GM10248 (cell line): ENCODE measurements at regions not wholly inside any gene's neighbourhood (a gene's known extent, or its start where the extent isn't known, plus 50 kb on each side); places are given as distances from the start of the nearest gene placed in this dataset.

ENCODE experiments used
- CTCF ChIA-PET: fragments of 300-600 bp; sonication (Branson Sonifier 250); formaldehyde crosslinking; extraction: SDS; loops from one replicate; lab custom pipeline; 2021; ENCODE audit warnings: antibody characterized with exemption; lab: Yijun Ruan, JAX
- POLR2A ChIA-PET: fragments of 350-650 bp; sonication (Branson Sonifier 250); formaldehyde crosslinking; extraction: SDS; loops from one replicate; lab custom pipeline; 2020; ENCODE audit warnings: antibody characterized with exemption; lab: Yijun Ruan, JAX
- DNase-seq: peaks from one replicate; pipeline ENCODE4 v3.0.0; 2012; ENCODE audit errors: extremely low spot score
- CTCF ChIP-seq: IDR thresholded peaks from 2 replicates; pipeline ENCODE4 v1.5.1; 2012; ENCODE audit warnings: mild to moderate bottlenecking, low read depth; ENCODE audit errors: extremely low read depth, missing control alignments, control extremely low read depth

DNA sequence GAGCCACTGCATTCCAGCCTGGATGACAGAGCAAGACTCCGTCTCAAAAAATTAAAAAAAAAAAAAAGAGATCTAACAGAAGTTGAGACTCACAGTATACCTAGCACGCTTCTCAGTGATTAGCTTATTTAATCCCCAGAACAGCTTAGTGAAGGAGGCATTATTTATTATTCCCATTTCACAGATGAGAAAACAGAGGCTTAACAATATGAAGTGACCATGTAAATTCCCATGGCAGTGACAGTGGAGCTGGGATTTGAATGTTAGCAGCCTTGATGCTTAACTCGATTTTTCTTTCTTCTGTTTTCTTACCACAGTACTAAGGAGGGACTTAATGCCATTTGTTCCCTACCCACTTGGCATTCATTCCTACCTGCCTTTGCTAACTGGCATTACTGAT lies 89.9 kb upstream of the ZNF217 start:
- TF ChIP-seq CTCF, result no peak
- POLR2A ChIA-PET, result no interaction called here
- DNase-seq, result no peak
- CTCF ChIA-PET, result interaction anchor here (0.7 to 2.3 kb wide), 3 partner anchors 14 to 18 kb away, joined by 3 to 7 read pairs (median 3); no protein-coding TSS in a partner anchor

- no peak for DNase-seq
- no peak for TF ChIP-seq CTCF
- ChIA-PET POLR2A (interaction anchor here (0.7 kb wide), 1 partner anchor 245 kb away, joined by 3 read pairs; no protein-coding TSS in a partner anchor), CTCF (interaction anchor here (0.8 to 1.6 kb wide), 5 partner anchors 9 to 27 kb away, joined by 3 to 6 read pairs (median 3); no protein-coding TSS in a partner anchor)
Measured at GRCh38 chr20:53681352-53682212, 87.9 kb upstream of the ZNF217 start.

DNA sequence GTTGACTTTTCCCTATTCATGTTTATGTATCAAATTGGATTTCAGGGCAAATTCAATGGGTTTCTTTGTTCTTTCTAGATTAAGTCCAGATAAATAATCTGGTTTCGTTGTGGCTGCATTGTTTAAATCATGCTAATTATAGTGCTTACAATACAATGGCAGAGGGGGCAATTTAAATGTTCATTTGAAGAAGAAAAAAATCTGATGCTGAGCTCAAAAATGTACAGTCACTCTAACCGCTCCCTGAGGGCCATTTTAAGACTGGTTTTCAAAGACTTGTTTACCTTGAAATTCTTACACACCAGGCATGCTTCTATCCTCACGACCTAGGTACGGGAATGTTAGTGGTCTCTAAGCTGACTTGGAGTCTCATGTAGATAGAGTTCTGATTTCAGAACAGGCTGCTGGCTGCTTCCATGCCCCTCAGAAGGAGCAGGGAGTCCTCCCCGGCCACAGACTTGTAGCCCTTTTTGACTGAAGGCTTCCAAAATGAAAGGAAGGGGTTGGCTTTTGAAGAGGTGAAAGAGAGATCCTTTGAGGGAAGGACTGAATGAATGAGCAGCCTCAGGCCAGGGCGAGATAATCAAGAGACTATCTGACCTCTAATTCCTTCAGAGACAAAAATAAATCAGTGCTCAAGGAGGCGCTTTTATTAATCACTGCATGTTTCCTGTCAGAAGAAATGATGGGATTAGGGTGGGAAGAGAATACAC lies 86.1 kb upstream of the ZNF217 start:
- ChIA-PET CTCF (interaction anchor here (0.8 kb wide), 1 partner anchor 219 kb away, joined by 3 read pairs; no protein-coding TSS in a partner anchor), POLR2A (no interaction called here)

DNA sequence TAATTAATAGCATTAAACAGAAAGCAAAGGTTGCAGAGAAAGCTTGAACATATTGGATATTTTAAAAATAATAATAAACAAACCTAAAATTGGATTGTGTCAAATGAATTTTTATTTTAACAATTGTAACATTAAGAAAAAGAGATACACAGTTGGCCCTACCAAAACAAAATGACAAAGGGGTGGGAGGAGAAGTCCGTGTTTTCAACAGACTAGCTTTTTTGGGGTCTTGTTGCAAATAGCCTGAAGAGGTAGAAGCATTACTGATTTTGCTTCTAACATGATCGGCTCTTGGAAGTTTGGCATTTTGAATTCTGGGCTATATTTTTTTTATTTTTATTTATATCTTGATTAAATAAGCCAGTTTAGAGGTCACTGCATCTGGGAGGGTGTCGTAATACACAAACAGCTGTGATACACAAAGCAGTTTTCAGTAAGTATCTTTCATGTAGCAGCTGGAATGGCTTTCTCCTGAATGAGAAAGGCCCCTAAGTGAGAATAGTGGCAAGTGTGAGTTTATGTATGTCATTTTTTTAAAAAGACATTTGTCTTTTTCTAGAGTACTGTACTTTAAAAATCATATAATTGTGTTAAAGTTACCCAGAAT lies 85.5 kb upstream of the ZNF217 start:
- ChIA-PET POLR2A (no interaction called here), CTCF (interaction anchor here (0.8 to 1.3 kb wide), 2 partner anchors 15 to 219 kb away, joined by 3 read pairs; no protein-coding TSS in a partner anchor)
- TF ChIP-seq CTCF, result no peak
- no peak for DNase-seq

More for the DNA sequence above, 86.1 kb upstream of the ZNF217 start:
- DNase-seq, result no peak
- TF ChIP-seq CTCF, result no peak

DNA sequence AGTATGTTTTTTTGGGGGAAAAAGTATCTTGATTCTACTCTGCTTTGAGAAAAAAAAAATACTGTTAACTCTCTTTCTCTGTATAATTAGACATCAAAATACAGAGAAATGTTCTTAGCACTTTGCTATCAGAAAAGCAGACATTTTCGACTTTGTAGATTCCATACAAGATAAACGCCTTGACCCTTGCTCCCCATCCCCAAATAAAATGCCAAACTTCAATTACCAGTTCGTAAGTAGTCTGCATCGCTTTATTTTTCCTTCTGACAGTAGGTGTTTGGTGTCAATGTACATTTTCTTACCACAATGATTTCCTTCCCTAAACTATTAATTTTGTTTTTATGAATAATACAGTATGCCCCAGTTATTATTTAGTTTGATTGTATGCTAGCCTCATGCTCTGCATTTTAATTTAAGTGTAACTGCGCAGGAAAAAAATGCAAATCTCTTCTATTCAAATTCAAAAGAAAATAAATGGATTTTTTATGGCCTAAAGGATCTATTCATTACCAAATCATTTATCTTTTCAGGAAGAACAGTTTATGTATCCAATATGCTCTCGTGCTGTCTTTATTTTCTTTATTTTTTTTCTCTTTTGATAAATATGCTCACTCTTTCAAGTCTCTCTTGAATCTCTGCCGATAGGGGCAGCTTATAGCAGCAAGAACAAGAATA lies 84.8 kb upstream of the ZNF217 start:
- POLR2A ChIA-PET, result no interaction called here
- no peak for DNase-seq
- no peak for TF ChIP-seq CTCF
- CTCF ChIA-PET, result interaction anchor here (1.3 kb wide), 1 partner anchor 15 kb away, joined by 3 read pairs; no protein-coding TSS in a partner anchor
